SIG-M5 (cell line): ENCODE measurements at regions not wholly inside any gene's neighbourhood (a gene's known extent, or its start where the extent isn't known, plus 50 kb on each side); places are given as distances from the start of the nearest gene placed in this dataset.
"Not testable (repeated sequence)": the region's sequence is repeated elsewhere in the genome, so short reads cannot be mapped to it uniquely, and the experiment has no call there.

ENCODE experiments used
- DNase-seq: peaks from one replicate; lab custom pipeline; 2025; lab: John Stamatoyannopoulos, UW

DNA sequence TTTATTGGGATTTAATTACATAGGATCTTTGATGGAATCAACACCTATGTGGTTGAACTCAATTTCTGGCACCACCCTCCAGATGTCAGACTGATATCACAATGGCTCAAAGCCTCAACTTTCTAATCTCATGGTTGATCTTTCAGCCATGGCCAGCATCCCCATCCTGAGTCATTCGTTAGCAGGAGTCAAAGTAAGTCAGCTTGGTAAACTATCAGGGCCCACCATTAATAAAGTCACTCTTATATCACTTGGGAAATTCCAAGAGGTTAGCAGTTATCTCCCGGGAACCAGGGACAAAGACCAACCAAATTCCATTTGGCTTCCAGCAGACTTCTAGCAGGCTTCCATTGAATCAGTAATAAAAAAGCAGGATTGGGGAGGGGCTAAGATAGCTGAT, 50.7 kb upstream of the TNFSF4 start:
- DNase-seq: no peak

DNA sequence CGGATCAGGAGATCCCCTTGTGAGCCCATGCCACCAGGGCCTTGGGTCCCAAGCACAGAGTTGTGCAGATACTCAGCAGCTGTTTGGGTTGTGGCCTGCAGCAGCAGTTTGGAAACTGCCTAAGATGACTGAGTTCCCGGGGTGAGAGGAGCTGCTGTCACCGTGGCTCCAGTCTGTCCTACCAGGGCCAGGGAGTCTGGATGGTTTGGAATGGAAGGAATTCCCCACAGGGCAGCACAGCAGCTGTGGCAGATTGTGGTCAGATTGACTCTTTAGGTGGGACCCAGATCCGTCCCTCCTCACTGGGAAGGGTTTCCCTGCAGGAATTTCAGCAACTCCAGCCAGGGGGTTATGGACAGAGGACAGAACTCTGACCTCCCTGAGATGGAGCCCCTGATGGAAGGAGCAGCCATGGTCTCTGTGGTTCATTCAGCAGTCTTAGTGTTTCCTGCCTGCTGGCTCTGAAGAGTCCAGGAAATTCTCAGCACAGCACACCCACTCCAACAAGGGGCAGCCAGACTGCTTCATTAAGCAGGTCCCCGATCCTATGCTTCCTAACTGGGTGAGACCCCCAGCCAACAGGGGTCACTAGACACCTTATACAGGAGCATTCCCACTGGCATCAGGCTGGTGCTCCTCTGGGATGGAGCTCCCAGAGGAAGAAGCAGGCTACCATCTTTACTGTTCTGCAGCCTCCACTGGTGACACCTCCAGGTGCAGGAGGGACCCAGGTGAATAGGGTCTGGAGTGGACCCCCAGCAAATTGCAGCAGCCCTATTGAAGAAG, 51.5 kb upstream of the TNFSF4 start:
- DNase-seq: no peak

DNA sequence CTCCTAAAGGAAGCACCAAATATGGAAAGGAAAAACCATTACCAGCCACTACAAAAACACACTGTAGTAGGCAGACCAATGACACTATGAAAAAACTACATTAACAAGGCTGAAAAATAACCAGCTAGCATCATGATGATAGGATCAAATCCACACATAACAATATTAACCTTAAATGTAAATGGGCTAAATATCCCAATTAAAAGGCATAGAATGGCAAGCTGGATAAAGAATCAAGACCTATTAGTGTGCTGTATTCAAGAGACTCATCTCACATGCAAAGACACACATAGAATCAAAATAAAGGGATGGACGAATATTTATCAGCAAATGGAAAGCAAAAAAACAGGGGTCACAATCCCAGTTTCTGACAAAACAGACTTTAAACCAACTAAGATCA, 53.2 kb upstream of the TNFSF4 start:
- DNase-seq: not testable (repeated sequence)

DNA sequence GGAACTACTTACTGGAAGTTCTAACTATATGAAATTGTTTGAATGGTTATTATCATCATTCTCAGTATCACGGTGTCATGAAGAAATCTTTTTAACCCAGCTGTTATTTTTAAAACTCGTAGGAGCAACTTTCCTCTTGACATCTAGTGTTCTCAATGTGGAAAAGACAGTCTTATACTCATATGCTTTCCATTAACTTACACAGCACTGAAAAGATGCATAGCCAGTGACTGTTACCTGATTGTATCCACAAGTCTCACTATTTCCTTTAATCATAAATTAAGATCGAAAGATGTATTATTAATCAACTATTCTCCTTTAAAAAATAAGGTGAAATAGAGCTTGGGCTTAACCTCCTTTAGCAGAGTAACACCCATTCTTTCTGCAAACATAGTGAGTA, 59.7 kb upstream of the TNFSF4 start:
- DNase-seq: no peak

DNA sequence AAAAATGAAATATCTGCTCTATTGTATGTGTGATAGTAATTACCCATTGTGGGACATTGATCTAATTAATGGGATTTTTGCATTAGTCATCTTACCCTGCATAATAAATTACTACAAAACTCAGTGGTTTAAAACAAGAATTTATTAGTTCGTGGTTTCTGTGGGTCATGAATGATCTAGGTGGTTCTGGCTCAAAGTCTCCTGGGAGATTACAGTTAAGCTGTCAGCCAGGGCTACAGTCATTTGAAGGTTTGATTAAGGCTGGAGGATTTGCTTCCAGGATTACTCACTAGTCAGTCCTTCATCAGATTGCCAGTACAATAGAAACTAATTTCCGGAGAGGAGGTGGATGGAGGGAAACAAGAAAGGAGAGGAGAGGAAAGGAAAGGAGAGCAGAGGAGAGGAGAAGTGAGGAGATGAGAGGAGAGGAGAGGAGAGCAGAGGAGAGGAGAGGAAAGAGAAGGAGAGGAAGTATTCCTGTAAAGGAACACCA, 60.4 kb upstream of the TNFSF4 start:
- no peak for DNase-seq

DNA sequence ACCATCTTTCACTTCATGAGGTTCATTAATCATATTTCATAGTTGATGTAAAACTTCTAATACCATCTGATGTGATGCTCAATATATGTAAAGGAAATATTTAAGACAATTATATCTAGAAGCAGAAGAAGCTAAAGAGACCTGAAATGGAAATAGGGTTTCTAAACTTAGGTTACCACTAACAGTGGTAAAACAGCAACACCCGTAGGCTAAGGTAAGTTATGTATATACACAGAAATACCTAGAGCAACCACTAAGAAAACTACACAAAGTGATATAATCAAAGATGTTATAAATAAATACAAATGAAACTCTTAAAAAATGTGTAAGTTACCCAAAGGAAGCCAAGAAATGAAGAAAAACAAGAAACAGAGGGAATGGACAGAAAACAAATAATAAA, 61.1 kb upstream of the TNFSF4 start:
- no peak for DNase-seq

DNA sequence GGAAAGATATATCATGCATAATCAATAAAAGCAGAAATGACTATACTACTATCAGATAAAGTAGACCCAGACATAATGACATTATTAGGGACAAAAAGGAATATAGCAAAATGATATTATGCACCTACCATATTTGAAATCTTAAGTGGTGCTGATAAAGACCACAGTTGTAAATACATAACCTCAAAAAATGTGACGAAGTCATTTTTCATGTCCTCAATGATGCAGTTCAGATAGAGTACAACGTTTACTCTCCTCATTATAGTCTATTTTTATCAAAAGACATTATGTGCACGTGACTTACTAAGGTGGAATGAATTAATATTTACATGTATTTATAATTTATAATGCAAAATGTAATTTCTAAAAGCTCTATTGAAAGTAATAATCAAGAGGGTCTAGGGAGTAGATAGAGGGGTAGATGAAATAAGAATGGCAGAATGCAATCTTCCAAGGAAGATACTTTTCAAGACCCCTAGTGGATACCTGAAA, 61.7 kb upstream of the TNFSF4 start:
- DNase-seq: no peak

DNA sequence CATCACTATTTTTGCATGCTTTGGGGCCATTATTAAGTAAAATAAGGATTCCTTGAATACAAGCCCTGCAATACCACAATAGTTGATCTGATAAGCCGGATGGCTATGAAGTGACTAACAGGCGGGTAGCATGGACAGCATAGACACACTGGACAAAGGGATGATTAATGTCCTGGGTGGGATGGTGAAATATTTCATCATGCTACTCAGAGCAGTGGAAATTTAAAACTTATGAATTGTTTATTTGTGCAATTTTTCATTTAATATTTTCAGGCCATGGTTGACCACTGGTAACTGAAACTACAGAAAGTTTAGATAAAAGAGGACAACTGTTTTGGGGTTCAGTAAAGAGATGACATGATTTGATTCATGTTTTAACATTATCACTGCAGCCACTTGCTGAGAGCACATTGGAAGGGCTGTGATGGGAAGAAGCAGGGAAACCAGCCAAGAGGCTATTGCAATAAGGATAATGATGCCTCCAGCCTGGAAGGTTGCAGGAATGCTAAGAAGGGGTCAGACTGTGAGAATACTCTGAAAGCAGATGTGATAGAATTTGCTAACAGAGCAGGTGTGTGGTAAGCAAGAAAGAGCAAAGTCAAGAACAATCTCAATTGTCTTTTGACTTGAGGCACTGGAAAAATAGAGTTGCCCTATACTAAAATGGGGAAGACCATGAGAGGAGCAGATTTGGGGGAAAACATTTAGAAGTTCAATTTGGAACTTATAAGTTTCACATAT, 62.5 kb upstream of the TNFSF4 start:
- DNase-seq: no peak

DNA sequence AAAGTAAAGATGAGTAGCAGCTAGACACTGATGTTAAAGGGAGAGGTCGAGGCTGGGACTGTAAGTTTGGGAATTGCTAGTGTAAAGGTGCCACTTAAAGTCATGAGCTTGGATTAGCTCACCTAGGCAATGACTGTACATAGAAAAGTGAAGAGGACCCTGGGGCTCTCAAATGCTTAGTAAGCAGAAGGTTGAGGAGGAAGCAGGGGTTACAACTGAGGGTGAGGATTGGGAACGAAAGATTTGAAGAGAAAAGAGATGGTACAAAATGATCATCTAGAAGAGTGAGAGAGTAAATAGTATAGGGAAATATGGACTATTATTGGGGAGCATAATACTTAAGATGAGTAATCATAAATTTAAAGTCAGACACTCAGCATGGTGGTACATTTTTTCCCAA, 63.1 kb upstream of the TNFSF4 start:
- DNase-seq: no peak

DNA sequence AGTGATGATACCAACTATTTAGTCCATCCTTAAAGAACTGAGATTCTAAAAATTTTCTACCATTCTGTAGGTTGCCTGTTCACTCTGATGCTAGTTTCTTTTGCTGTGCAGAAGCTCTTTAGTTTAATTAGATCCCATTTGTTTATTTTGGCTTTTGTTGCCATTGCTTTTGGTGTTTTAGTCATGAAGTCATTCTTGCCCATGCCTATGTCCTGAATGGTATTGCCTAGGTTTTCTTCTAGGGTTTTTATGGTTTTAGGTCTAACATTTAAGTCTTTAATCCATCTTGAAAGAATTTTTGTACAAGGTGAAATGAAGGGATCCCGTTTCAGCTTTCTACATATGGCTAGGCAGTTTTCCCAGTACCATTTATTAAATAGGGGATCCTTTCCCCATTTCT, 63.9 kb upstream of the TNFSF4 start:
- not testable (repeated sequence) for DNase-seq

DNA sequence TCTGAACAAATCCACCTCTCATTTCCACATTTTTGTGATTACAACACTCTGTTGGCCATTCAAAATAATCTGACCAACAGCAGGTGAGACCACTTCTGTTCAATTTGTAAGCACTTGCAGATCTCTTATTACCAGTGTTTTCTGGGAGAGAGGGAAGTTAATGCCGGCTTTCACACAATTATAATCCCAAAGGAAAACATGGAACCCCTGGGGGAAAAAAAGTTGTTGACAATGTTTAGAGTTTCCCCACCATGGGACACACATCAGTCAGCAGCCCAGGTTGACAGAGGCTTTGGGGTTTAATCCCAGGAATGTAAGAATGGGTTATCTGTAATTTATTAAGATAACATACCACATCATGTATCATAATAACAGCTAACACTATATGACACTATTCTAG, 68.4 kb upstream of the TNFSF4 start:
- no peak for DNase-seq

DNA sequence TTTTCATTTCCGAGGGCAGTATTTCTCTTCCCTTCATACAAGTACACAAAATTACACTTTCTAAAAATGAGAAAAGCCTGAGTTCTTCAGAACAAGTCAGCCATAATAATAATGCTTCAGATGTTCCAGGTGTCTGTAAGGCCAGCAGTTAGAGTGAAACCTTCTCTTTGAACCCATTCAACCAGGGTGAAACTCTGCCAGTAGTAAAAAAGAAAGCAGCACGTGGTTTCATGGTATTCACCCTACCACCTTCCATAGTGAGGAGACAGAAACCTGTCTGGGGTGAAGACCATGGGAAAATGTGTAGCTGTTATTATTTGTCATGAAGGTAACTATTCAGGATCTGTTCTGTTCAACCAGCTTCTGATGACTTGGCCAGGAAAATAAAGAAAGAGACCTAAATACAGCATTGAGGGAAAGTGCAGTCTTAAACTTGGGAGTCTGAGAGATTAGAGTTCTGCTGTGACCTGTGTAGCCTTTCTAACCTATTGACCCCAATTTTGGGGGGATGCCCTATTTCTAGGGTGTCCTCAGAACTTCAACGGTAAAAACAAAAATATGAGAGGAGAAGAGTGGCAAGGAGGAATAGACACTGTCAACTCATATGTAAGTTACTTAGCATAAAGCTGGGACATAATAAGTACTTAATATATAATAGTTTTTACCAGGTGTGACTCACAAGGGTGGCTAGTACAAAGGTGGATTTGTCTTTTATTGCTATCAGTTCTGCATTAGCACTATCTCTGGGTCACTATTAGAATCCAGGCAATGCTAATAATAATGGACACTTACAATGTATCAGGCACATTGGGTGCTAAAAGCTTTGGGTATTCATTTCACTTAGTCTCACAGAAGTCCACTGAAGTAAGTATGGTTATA, 70.0 kb upstream of the TNFSF4 start:
- no peak for DNase-seq

DNA sequence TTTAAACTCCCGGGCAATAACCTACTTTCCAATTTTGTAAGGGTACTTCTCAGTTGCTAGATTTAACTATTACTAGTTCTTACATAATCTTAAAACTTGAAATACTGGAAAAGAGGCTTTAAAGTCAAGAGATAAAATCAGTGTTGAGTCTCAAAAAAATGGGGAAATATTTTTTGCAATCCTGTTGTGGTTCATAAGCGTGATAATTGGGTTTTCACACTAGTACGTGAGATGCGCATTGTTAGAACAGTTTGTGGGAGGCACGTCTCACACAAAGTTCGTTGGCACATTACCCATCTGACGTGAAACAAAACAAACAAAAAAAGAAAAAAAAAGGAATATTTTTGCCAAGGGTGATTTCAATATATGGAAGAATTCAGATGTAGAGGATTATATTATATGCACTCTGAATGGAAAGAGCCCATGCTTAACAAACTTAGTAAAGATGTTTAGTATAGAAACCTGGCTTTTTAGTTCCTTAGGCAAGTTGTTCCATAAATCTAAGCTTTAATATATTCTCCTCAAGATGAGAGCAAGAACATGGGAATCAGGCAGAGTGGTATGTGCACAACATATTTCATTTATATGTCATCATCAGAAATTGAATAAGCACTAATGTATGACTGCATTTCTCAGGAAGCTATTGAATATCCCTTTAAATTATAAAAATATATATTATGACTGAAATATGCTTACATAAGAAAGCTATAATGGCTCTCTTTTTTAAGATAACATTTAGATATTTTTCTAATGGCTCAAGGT, 73.9 kb upstream of the TNFSF4 start:
- DNase-seq: no peak

DNA sequence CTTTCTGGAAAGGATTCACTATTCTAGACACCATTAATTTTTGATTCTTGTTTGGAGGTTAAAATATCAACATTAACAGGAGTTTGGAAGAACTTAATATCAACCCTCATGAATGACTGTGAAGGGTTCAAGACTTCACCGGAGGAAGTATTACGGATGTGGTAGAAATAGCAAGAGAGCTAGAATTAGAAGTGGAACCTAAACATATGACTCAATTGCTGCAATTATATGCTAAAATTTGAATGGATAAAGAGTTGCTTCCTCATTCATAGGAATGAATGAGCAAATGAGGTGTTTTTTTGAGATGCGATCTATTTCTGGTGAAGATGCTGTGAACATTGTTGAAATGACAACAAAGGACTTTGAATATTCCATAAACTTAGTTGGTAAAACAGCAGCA, 77.9 kb upstream of the TNFSF4 start:
- no peak for DNase-seq

DNA sequence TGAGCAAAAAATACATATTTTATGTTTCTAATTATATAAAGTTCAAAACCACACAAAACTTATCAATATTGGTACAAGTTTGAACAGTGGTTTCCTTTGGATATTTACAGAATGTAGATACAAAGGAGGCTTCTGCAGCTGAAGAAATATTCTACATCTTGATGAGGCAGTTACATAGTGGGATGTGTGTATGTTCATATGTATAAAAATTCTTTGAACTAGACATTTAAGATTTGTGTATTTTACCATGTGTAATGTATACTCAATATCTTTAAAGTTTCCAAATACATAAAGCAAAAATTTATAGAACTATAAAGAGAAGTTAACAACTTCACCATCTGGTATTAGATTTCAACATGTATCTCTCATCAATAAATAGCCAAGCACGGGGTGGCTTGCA, 80.7 kb upstream of the TNFSF4 start:
- DNase-seq: no peak

DNA sequence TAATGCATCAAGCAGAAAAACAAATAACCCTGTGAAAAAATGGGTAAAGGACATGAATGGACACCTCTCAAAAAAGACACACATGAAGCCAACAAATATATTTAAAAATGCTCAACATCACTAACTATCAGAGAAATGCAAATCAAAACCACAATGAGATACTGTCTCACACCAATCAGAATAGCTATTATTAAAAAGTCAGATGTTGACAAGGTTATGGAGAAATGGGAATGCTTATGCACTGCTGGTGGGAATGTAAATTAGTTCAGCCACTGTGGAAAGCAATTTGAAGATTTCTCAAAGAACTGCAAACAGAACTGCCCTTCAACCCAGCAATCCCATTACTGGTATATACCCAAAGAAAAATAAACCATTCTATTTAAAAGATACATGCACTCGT, 86.6 kb upstream of the TNFSF4 start:
- no peak for DNase-seq

DNA sequence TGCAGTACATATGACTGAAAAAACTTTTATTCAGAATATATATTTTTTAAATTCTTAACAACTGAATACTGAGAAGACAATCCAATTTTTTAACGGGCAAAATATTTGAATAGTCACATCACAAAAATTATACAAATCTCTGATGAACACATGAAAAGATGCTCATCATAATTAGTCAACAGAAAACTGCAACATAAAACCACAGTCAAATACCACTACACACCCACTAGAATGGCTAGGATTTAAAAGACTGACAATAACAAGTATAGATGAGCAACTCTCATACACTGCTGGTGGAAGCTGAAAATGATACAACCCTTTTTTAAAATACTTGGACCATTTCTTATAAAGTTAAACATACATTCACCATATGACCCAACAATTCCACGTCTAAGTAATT, 87.7 kb upstream of the TNFSF4 start:
- DNase-seq: no peak

DNA sequence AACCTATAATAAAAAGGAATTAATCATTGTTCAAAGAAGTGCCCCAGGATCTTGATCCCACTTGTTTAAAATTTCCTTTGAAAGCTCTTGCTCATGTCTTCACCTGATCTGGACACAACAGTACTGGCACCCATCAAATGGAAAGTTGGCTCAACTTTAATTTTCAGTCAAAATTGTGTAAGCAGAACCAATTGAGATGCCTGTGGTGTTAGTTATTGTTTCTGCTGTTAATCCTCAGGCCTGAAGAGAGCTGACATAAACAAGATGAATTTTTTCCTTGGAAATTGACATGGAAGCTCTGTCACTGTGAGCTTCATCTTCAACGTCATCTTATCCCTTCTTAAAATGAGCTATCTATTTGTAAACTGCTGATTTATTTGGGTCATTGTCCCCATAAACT, 88.3 kb upstream of the TNFSF4 start:
- no peak for DNase-seq

DNA sequence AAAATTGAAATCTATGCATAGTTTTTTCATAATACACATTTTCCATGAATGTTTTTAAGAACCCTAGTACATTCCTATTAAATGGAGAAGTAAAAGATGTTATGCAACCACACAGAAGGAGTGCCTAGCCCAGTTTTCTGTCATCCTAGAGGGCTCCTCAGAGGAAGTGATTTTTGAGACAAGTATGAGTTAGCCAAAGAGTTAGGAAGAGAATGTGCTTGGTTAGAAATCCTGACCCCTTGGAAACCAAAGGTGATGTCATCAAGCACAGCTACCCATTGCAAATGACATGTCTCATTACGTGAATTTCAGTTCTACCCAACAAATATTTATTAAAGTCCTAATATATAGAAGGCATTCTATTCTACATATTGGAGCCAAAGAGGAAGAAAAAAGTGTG, 88.9 kb upstream of the TNFSF4 start:
- DNase-seq: no peak

DNA sequence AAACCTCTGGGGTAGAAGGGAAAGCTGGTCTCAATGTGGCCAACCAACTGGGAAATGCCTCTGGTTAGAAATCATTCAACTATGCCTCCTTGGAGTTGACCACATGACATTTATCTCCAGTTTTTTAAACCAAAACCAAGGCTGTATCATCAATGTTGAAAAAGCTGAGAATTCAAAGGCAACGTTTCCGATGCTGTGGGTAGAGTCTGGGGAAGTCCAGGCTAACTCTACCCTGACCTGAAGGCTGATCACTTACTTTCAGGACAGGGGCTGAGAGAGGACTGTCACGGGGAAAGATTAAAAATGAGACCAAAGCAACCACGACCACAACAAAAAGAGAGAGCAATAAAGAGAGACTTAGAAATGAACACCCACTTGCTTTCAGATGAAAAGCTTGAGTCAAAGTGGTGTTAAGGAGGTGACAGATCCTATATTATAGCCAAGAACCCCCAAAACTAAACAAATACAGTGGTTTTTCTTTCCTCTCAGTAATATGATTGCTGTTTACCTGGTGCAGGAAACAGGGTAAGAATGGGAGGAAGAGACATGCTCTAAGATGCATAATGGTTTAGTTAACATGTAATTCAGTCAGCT, 90.8 kb upstream of the TNFSF4 start:
- no peak for DNase-seq
